HepG2 (cell line): ENCODE measurements at regions not wholly inside any gene's neighbourhood (a gene's known extent, or its start where the extent isn't known, plus 50 kb on each side); places are given as distances from the start of the nearest gene placed in this dataset.

ENCODE experiments used
- ATAC-seq: fragments of 200-7000 bp; cut with Tn5 transposase; 3 replicates; pipeline ENCODE4 v1.9.1; 2020; ENCODE audit warnings: mild to moderate bottlenecking, moderate library complexity
- BruUV-seq: library from RNA; stranded (reverse); fragments of 400-500 nt; replicated peaks from 2 replicates; lab custom pipeline; 2021; lab: Mats Ljungman, UMichigan
- CTCF ChIA-PET: fragments of 300-600 bp; formaldehyde crosslinking; extraction: SDS; loops from one replicate; lab custom pipeline; 2021; ENCODE audit warnings: low total read pairs, inconsistent platforms, low intra/inter-chr PET ratio; lab: Yijun Ruan, JAX
- POLR2A ChIA-PET: fragments of 350-600 bp; sonication (Branson Sonifier 250); formaldehyde crosslinking; loops from one replicate; lab custom pipeline; 2020; ENCODE audit warnings: antibody characterized with exemption, inconsistent platforms; lab: Yijun Ruan, JAX
- DNase-seq: peaks from one replicate; pipeline ENCODE4 v3.0.0-alpha.2; 2015; ENCODE audit warnings: low spot score
- FAIRE-seq: peaks from 3 replicates; lab custom pipeline; 2011; peaks lifted over from hg19 to GRCh38; lab: Jason Lieb, UNC
- H2AFZ ChIP-seq: one replicate; pipeline ENCODE4 v1.6.1; 2011; ENCODE audit warnings: low read length, inconsistent platforms
- H3K27ac ChIP-seq: fragments of 300-600 bp; 3 replicates; pipeline ENCODE4 v1.8.0; 2011; ENCODE audit warnings: mixed run types, mild to moderate bottlenecking, mixed read lengths, low read length, inconsistent platforms; ENCODE audit not compliant: insufficient read depth; ENCODE audit errors: extremely low read length
- H3K27me3 ChIP-seq, 2 experiments: fragments of 200-600 bp in 1 of 2; 2 replicates in 1 of 2; 3 replicates in 1 of 2; pipeline versions ENCODE4 v1.6.0 to v1.8.0; 2011; ENCODE audit warnings: low read length in 2 of 2, mild to moderate bottlenecking in 2 of 2, moderate library complexity in 2 of 2, inconsistent platforms in 1 of 2; ENCODE audit not compliant: insufficient read depth in 2 of 2, control insufficient read depth in 1 of 2
- H3K36me3 ChIP-seq, 2 experiments: fragments of 200-600 bp in 1 of 2; replicated peaks in 1 of 2; 2 replicates in 1 of 2; 3 replicates in 1 of 2; pipeline versions ENCODE4 v1.5.1 to v1.8.0; 2011; ENCODE audit warnings: low read length in 2 of 2, inconsistent platforms in 1 of 2; ENCODE audit not compliant: insufficient read depth in 2 of 2, control insufficient read depth in 1 of 2
- H3K4me1 ChIP-seq: 2 replicates; pipeline ENCODE4 v1.5.1; 2012; ENCODE audit warnings: low read length, inconsistent platforms; ENCODE audit not compliant: insufficient read depth
- H3K4me2 ChIP-seq: 2 replicates; pipeline ENCODE4 v1.6.0; 2011; ENCODE audit warnings: low read depth, low read length, inconsistent platforms
- H3K4me3 ChIP-seq, 3 experiments: fragments of 200-600 bp in 1 of 3; sonication (generic), shearing (Covaris generic) in 1 of 3; replicated peaks in 1 of 3; 2 replicates each; pipeline ENCODE4 v1.5.1; 2011 to 2016; ENCODE audit warnings: low read length in 3 of 3, inconsistent platforms in 2 of 3, low read depth in 2 of 3, mild to moderate bottlenecking in 2 of 3, control low read depth in 1 of 3, mixed read lengths in 1 of 3; ENCODE audit not compliant: insufficient read depth in 1 of 3
- H3K79me2 ChIP-seq: one replicate; pipeline ENCODE4 v1.6.1; 2011; ENCODE audit warnings: low read length, inconsistent platforms; ENCODE audit not compliant: insufficient read depth
- H3K9ac ChIP-seq: 2 replicates; pipeline ENCODE4 v1.6.0; 2011; ENCODE audit warnings: mild to moderate bottlenecking, low read depth, low read length, inconsistent platforms; ENCODE audit not compliant: insufficient read depth
- H3K9me3 ChIP-seq: 2 replicates; pipeline ENCODE4 v1.5.1; 2012; ENCODE audit warnings: mild to moderate bottlenecking, low read length
- H4K20me1 ChIP-seq: 2 replicates; pipeline ENCODE4 v1.6.0; 2011; ENCODE audit warnings: inconsistent platforms, mild to moderate bottlenecking, low read length, moderate library complexity; ENCODE audit not compliant: insufficient read depth
- ARNTL ChIP-seq: sonication (generic); formaldehyde crosslinking; IDR thresholded peaks from 2 replicates; pipeline ENCODE4 v1.4.0; 2020; ENCODE audit warnings: mild to moderate bottlenecking, missing genetic modification reagents
- E2F2 ChIP-seq: sonication (generic); formaldehyde crosslinking; IDR thresholded peaks from 2 replicates; pipeline ENCODE4 v1.4.0; 2020; ENCODE audit warnings: missing genetic modification reagents, borderline replicate concordance
- EED ChIP-seq: sonication (generic); formaldehyde crosslinking; IDR thresholded peaks from 2 replicates; pipeline ENCODE4 v1.5.0; 2020; ENCODE audit warnings: mild to moderate bottlenecking, missing genetic modification reagents
- IKZF4 ChIP-seq: sonication (generic); formaldehyde crosslinking; IDR thresholded peaks from 2 replicates; pipeline ENCODE4 v1.5.1; 2020; ENCODE audit warnings: borderline replicate concordance, mild to moderate bottlenecking, low read depth, missing genetic modification reagents; ENCODE audit errors: not compliant biosample characterization
- IRF2 ChIP-seq: IDR thresholded peaks from 2 replicates; pipeline ENCODE4 v1.6.1; 2018; ENCODE audit warnings: missing genetic modification reagents, missing compliant biosample characterization
- ZBTB4 ChIP-seq: sonication (generic); formaldehyde crosslinking; IDR thresholded peaks from 2 replicates; pipeline ENCODE4 v1.4.0; 2020; ENCODE audit warnings: missing genetic modification reagents, mild to moderate bottlenecking, borderline replicate concordance
- ZBTB49 ChIP-seq: sonication (generic); formaldehyde crosslinking; IDR thresholded peaks from 2 replicates; pipeline ENCODE4 v1.4.0; 2020; ENCODE audit warnings: missing genetic modification reagents, borderline replicate concordance
- ZNF281 ChIP-seq: sonication (generic); formaldehyde crosslinking; IDR thresholded peaks from 2 replicates; pipeline ENCODE4 v1.4.0; 2020; ENCODE audit warnings: missing genetic modification reagents, borderline replicate concordance
- ZNF317 ChIP-seq: sonication (generic); formaldehyde crosslinking; IDR thresholded peaks from 2 replicates; pipeline ENCODE4 v1.5.0; 2020; ENCODE audit warnings: mild to moderate bottlenecking, missing genetic modification reagents
- ZNF331 ChIP-seq: sonication (generic); formaldehyde crosslinking; IDR thresholded peaks from 2 replicates; pipeline ENCODE4 v1.4.0; 2020; ENCODE audit warnings: missing genetic modification reagents
- ZNF460 ChIP-seq: sonication (generic); formaldehyde crosslinking; IDR thresholded peaks from 2 replicates; pipeline ENCODE4 v1.5.1; 2020; ENCODE audit warnings: missing genetic modification reagents, mild to moderate bottlenecking, borderline replicate concordance
- ZNF704 ChIP-seq: sonication (generic); formaldehyde crosslinking; IDR thresholded peaks from 2 replicates; pipeline ENCODE4 v1.8.1; 2023; ENCODE audit warnings: mild to moderate bottlenecking, inconsistent platforms, moderate library complexity, missing genetic modification reagents, borderline replicate concordance
- ZNF768 ChIP-seq: sonication (generic); formaldehyde crosslinking; IDR thresholded peaks from 2 replicates; pipeline ENCODE4 v1.4.0; 2020; ENCODE audit warnings: missing genetic modification reagents
- ZNF891 ChIP-seq: sonication (generic); formaldehyde crosslinking; IDR thresholded peaks from 2 replicates; pipeline ENCODE4 v1.5.0; 2020; ENCODE audit warnings: mild to moderate bottlenecking, missing genetic modification reagents
- WGBS: methylation state at CpG from one replicate; pipeline ENCODE4 v1.1.6; 2017; ENCODE audit warnings: low lambda C conversion rate; 5-methylcytosine and 5-hydroxymethylcytosine counted together
- in situ Hi-C: cut with HindIII; loops from 2 replicates; pipeline ENCODE4 v1.10.0; 2017; ENCODE audit warnings: low pct_unique_long_range_greater_than_20kb; ENCODE audit not compliant: extremely low pct_ligation_motif_present
- intact Hi-C: fragments of 100-400 bp; cut with micrococcal nuclease; formaldehyde crosslinking; loops from one replicate; pipeline ENCODE4 v1.10.0; 2022; ENCODE audit not compliant: unreplicated experiment

GRCh38 chr4:32477518-32477917 lies 1757.3 kb downstream of the PCDH7 start:
- intact Hi-C loops (no loop called here), in situ Hi-C loops (no loop called here)
- WGBS, result 3% methylated on average over 2 of the region's 2 CpGs
- FAIRE-seq, result no peak
- CTCF ChIA-PET, result no interaction called here
- Histone ChIP-seq H4K20me1 (no peaks in the 10 kb centered on the region), H3K79me2 (no peaks in the 10 kb centered on the region), H3K9me3 (no peaks in the 10 kb centered on the region), H3K4me1 (no peaks in the 10 kb centered on the region), H3K27me3 (no peaks in the 10 kb centered on the region), H3K27ac (no peak overlapping the region), H3K4me3 (no peak overlapping the region), H2AFZ (no peak overlapping the region), H3K9ac (no peak overlapping the region), H3K4me2 (no peak overlapping the region), H3K36me3 (no peaks in the 10 kb centered on the region)
- ATAC-seq, result no peak
- POLR2A ChIA-PET, result no interaction called here
- BruUV-seq, result no TSS peak
- no peak for DNase-seq
- TF ChIP-seq ARNTL (CRISPR knock-in tag), result no peak
- no peak for TF ChIP-seq EED (CRISPR knock-in tag)
- TF ChIP-seq ZNF704, result no peak
- TF ChIP-seq ZNF768 (CRISPR knock-in tag), result no peak
- TF ChIP-seq E2F2 (CRISPR knock-in tag), result no peak
- TF ChIP-seq ZNF460 (CRISPR knock-in tag), result no peak
- no peak for TF ChIP-seq ZNF317 (CRISPR knock-in tag)
- TF ChIP-seq ZNF281 (CRISPR knock-in tag), result no peak
- no peak for TF ChIP-seq ZBTB4 (CRISPR knock-in tag)
- TF ChIP-seq IRF2 (CRISPR knock-in tag), result no peak
- no peak for TF ChIP-seq IKZF4
- no peak for TF ChIP-seq ZNF891 (CRISPR knock-in tag)
- TF ChIP-seq ZBTB49 (CRISPR knock-in tag), result no peak
- TF ChIP-seq ZNF331 (CRISPR knock-in tag), result no peak
